Effector memory CD8-positive, alpha-beta T cell (primary cell): ENCODE measurements at regions not wholly inside any gene's neighbourhood (a gene's known extent, or its start where the extent isn't known, plus 50 kb on each side); places are given as distances from the start of the nearest gene placed in this dataset.
"Not testable (repeated sequence)": the region's sequence is repeated elsewhere in the genome, so short reads cannot be mapped to it uniquely, and the experiment has no call there.

ENCODE experiments used
- ATAC-seq: fragments of 150-1000 bp; cut with Tn5 transposase; replicated peaks from 2 replicates; pipeline ENCODE4 v1.10.0; 2021; ENCODE audit warnings: mild to moderate bottlenecking, moderate library complexity
- DNase-seq, 3 experiments: peaks; one replicate each; pipeline ENCODE4 v3.0.0; 2021
- H3K27ac Mint-ChIP-seq, 2 donors: one replicate each; pipeline ENCODE4 v1.8.0; 2022; ENCODE audit warnings: mild to moderate bottlenecking in 2 of 2, mixed read lengths in 2 of 2, moderate library complexity in 2 of 2
- H3K27me3 Mint-ChIP-seq, 2 donors: one replicate each; pipeline ENCODE4 v1.8.0; 2022; ENCODE audit warnings: mixed read lengths in 2 of 2
- H3K36me3 Mint-ChIP-seq: one replicate; pipeline ENCODE4 v1.8.0; 2022; ENCODE audit warnings: mild to moderate bottlenecking, moderate library complexity, mixed read lengths; ENCODE audit not compliant: insufficient read depth
- H3K4me1 Mint-ChIP-seq, 2 donors: one replicate each; pipeline ENCODE4 v1.8.0; 2022; ENCODE audit warnings: low read depth in 2 of 2, mixed read lengths in 2 of 2
- H3K4me3 Mint-ChIP-seq, 2 donors: one replicate each; pipeline ENCODE4 v1.8.0; 2022; ENCODE audit warnings: mild to moderate bottlenecking in 2 of 2, mixed read lengths in 2 of 2, moderate library complexity in 2 of 2
- H3K9me3 Mint-ChIP-seq, 2 donors: one replicate each; pipeline ENCODE4 v1.8.0; 2022; ENCODE audit warnings: mixed read lengths in 2 of 2

DNA sequence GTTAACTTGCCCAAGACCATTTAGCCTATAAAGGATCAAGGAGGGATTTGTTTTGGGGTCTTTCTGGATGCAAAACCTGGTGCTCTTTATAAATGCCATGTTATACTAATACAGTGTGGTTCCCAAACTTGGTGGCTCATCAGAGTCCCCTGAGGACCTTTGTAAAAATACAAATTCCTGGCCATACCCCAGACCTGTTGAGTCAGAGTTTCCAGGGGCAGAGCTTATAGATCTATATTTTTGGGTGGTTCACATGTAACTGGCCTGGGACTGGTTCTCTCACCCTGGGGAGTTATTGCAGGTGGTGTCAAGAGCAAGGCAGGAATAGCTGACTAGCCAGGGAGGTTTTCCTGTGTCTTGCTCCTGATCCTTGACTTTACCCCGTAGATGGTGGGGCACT, 136.9 kb upstream of the HNRNPU start:
- H3K27ac Mint-ChIP-seq: no peak overlapping the region
- no peak for DNase-seq
- peaks cover 0 to 10% of the 10 kb centered on the region in 2 donors for H3K27me3 Mint-ChIP-seq
- no peaks in the 10 kb centered on the region for H3K4me1 Mint-ChIP-seq
- no peak for ATAC-seq
- no peaks in the 10 kb centered on the region for H3K36me3 Mint-ChIP-seq
- H3K9me3 Mint-ChIP-seq: no peaks in the 10 kb centered on the region
- H3K4me3 Mint-ChIP-seq: no peak overlapping the region

DNA sequence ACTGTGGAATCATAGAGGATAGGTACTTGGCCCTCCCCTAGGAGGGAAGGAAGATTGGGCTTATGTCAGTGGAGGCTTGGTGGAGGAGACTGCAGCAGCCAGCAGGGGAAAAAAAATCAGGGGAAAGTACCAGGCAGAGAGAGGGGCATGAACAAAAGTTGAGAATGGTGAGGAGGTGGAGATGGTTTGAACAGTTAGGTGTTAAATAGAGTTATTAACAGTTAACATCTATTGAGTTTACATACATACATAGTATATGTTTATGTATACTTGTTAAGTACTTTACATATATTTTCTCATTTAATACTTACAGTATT, 136.5 kb upstream of the HNRNPU start:
- Mint-ChIP-seq H3K9me3 (no peaks in the 10 kb centered on the region), H3K27me3 (peaks cover 0 to 10% of the 10 kb centered on the region in 2 donors), H3K4me1 (no peaks in the 10 kb centered on the region), H3K36me3 (no peaks in the 10 kb centered on the region), H3K27ac (no peak overlapping the region), H3K4me3 (no peak overlapping the region)
- ATAC-seq (no peak), DNase-seq (no peak)

DNA sequence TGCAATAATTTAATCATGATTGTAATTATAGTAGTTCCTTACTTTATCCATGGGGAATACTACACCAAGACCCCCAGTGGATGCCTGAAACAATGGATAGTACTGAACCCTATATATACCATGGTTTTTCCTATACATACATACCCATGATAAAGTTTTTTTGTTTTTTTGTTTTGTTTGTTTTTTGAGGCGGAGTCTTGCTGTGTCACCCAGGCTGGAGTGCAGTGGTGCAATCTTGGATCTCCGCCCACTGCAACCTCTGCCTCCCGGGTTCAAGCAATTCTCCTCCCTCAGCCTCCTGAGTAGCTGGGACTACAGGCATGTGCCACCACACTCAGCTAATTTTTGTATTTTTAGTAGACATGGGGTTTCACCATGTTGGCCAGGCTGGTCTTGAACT, 135.3 kb upstream of the HNRNPU start:
- not testable (repeated sequence) for DNase-seq

DNA sequence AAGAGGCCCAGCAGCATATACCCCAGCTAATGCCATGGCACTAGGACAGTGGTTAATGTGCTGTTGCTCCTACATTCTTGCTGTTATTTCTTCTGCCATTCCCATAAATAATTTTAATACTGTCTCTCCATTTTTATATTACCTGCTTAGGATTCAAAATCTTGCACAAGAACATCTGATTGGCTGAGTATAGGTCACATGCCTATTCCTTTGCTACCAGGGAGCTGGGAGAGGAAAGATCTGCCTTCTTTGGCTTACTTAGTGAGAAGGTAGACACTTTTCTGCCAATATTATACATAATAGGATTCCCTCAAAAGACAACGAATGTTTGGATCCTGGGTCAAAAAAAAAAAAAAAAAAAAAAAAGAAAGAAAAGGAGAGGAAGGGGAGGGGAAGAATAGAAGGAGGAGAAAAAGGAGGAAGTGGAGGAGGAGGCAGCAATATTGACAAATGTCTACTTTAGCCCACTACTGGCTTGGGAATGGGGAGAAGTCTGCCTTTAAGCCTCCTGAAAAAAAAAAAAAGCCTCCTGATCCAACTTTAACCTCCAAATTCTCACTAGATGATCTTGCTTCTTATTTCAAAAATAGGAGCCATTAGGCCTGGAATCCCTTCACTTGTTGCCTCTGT, 134.5 kb upstream of the HNRNPU start:
- no peak for ATAC-seq
- Mint-ChIP-seq H3K27ac (no peak overlapping the region), H3K4me1 (no peaks in the 10 kb centered on the region), H3K27me3 (peaks cover 0 to 10% of the 10 kb centered on the region in 2 donors), H3K36me3 (no peaks in the 10 kb centered on the region), H3K9me3 (no peaks in the 10 kb centered on the region), H3K4me3 (no peak overlapping the region)
- DNase-seq: no peak

More for the DNA sequence above, 135.3 kb upstream of the HNRNPU start:
- H3K36me3 Mint-ChIP-seq, H3K4me1 Mint-ChIP-seq, H3K27me3 Mint-ChIP-seq, H3K27ac Mint-ChIP-seq, H3K9me3 Mint-ChIP-seq, ATAC-seq, H3K4me3 Mint-ChIP-seq: not testable (repeated sequence)

DNA sequence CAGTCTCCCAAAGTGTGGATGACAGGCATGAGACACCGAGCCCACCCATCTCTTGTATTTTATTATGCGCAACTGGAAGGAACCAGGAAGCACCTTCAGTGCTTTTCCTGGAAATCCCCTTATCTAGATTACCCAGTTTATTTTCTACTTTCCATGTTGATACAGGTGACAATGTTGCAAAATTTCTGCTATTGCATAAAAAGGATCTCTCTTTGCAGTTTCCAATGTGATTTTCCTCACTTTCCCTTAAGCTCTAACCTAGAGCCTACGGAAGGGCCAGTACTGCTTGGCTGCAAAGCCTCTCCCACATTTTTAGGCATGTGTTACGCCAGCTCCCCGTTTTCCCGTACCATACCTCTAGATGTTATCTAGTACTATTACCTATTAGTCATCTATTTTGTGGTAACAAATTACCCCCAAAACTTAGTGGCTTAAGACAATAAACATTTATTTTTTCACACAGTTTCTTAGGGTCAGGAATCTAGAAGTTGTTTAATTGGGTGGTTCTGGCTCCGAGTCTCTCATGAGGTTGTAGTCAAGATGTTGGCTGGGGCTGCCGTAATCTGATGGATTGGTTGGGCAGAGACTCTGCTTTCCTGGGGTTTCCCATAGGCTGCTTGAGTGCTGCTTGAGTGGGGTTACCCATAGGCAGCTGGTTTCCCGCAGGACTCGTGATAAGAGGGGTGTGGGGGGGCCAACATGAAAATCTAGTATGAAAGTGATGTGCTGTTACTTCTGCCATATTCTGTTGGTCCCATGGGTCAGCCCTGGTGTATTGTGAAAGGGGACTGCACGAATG, 131.5 kb upstream of the HNRNPU start:
- DNase-seq (no peak), ATAC-seq (no peak)
- Mint-ChIP-seq H3K4me1 (no peaks in the 10 kb centered on the region), H3K4me3 (no peak overlapping the region), H3K27me3 (peaks cover 0 to 10% of the 10 kb centered on the region in 2 donors), H3K36me3 (no peaks in the 10 kb centered on the region), H3K27ac (no peak overlapping the region), H3K9me3 (no peaks in the 10 kb centered on the region)

DNA sequence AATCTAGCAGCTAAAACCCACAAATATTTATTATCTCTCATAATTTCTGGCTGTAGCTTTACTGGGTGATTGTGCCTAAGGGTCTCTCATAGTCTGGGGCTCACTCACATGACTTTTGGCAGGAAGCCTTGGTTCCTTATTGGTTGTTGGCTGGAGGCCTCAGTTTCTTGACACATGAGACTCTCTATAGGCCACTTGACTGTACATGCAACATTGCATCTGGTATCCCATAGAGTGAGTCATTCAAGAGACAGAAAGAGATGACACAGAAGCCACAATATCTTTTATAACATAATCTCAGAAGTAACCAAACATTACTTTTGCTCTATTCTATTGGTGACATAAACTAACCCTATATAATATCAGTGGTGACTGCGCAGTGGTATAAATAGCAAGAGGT, 128.5 kb upstream of the HNRNPU start:
- no peak for ATAC-seq
- no peak for DNase-seq
- H3K27ac Mint-ChIP-seq: no peak overlapping the region
- no peaks in the 10 kb centered on the region for H3K4me1 Mint-ChIP-seq
- H3K4me3 Mint-ChIP-seq: no peak overlapping the region
- no peaks in the 10 kb centered on the region for H3K9me3 Mint-ChIP-seq
- H3K27me3 Mint-ChIP-seq: peaks cover 0 to 4% of the 10 kb centered on the region in 2 donors
- H3K36me3 Mint-ChIP-seq: no peaks in the 10 kb centered on the region

DNA sequence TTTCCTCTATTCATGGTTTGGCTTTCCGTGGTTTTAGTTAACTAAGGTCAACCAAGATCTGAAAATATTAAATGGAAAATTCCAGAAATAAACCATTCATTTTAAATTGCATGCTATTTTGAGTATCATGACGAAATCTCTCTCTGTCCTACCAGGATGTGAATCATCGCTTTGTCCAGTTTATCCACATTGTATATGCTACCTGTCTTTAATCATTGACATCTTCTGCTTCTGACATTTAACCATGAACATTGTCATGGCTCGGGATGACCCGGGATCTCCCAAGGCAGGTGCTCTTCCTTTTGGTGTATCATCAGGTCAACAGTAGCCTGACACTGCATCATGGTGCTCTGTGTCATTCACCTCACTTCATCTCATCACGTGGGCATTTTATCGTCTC, 125.5 kb upstream of the HNRNPU start:
- no peaks in the 10 kb centered on the region for H3K27me3 Mint-ChIP-seq
- ATAC-seq (no peak), DNase-seq (no peak)
- no peaks in the 10 kb centered on the region for H3K9me3 Mint-ChIP-seq
- no peak overlapping the region for H3K4me3 Mint-ChIP-seq
- H3K4me1 Mint-ChIP-seq: no peaks in the 10 kb centered on the region
- H3K27ac Mint-ChIP-seq: no peak overlapping the region
- H3K36me3 Mint-ChIP-seq: no peaks in the 10 kb centered on the region

DNA sequence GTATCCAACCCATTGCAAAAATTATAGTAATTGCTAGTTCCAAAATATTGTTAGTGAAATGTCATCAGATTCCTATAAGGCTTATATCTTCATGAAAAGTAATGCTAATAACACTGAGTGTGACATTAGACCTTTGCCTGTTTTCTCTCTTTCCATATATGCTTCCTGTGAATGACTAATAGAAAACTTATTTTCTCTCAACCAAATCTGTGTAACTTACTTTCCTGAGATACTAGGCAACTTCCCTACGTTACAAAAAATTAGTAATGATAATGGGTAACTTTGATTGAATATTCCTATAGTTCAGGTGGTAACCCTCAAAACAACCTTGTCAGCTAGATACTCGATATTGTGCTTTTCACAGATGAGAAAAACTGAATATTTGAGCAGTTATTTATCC, 124.2 kb upstream of the HNRNPU start:
- ATAC-seq: no peak
- no peak for DNase-seq
- Mint-ChIP-seq H3K4me3 (no peak overlapping the region), H3K27me3 (no peaks in the 10 kb centered on the region), H3K27ac (no peak overlapping the region), H3K4me1 (no peaks in the 10 kb centered on the region), H3K9me3 (no peaks in the 10 kb centered on the region), H3K36me3 (no peaks in the 10 kb centered on the region)

DNA sequence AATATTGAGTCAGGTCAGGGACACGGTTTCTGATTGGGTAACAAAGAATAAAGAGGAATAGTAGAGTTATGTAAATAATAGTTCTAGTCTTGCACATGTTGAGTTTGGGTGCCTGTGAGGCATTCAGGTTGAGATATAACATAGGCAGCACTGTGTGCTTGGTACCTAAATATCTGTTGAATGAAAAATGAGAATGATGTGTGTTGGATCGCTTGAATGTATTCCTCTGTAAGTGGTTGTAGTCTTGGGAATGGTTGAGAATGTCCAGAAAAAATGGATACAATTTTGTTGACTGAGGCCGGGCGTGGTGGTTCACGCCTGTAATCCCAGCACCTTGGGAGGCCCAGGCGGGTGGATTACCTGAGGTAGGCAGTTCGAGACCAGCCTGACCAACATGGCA, 116.3 kb upstream of the HNRNPU start:
- ATAC-seq: no peak
- H3K27ac Mint-ChIP-seq: no peak overlapping the region
- no peaks in the 10 kb centered on the region for H3K4me1 Mint-ChIP-seq
- DNase-seq: no peak
- no peaks in the 10 kb centered on the region for H3K9me3 Mint-ChIP-seq
- no peak overlapping the region for H3K4me3 Mint-ChIP-seq
- no peaks in the 10 kb centered on the region for H3K27me3 Mint-ChIP-seq
- no peaks in the 10 kb centered on the region for H3K36me3 Mint-ChIP-seq

DNA sequence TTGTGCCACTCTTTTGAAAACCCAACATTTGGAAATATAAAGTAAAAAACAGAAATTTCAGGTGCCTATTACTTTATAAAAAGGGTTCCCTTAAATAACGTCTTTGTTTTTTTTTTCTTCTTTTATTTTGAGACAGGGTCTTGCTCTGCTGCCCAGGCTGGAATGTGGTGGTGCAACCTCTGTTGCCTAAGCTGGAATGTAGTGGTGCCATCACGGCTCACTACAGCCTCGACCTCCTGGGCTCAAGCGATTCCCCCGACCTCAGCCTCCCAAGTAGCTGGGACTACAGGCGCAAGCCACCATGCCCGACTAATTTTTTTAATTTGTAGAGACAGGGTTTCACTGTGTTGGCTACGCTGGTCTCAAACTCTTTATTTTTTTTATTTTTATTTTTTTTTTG, 110.2 kb upstream of the HNRNPU start:
- Mint-ChIP-seq H3K27ac (no peak overlapping the region), H3K4me1 (peaks cover 5 to 7% of the 10 kb centered on the region in 2 donors), H3K9me3 (no peaks in the 10 kb centered on the region), H3K27me3 (no peaks in the 10 kb centered on the region), H3K36me3 (peaks cover 31% of the 10 kb centered on the region), H3K4me3 (no peak overlapping the region)
- DNase-seq: no peak
- no peak for ATAC-seq

DNA sequence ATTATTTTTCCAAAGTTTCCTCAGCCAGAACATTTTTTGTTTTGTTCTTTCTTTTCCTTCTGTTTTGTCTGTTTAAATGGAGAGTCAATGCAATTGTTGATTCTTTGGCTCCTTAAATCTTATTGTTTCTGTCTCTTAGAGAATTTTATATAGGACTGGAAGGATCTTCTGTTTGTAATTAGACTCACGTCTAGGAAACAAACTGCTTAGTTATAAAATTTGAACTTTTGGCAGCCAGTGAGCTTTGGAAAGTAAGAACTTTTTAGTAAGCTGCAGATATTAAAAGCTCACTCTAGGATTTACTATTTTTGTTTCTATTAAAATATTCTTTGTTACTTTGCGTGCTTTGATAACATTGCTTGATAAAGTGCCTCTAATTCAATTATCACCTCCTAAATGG, 109.8 kb upstream of the HNRNPU start:
- H3K4me3 Mint-ChIP-seq: no peak overlapping the region
- H3K4me1 Mint-ChIP-seq: peaks cover 6 to 11% of the 10 kb centered on the region in 2 donors
- H3K27ac Mint-ChIP-seq: no peak overlapping the region
- H3K27me3 Mint-ChIP-seq: no peaks in the 10 kb centered on the region
- ATAC-seq (no peak), DNase-seq (no peak)
- peaks cover 36% of the 10 kb centered on the region for H3K36me3 Mint-ChIP-seq
- H3K9me3 Mint-ChIP-seq: no peaks in the 10 kb centered on the region

DNA sequence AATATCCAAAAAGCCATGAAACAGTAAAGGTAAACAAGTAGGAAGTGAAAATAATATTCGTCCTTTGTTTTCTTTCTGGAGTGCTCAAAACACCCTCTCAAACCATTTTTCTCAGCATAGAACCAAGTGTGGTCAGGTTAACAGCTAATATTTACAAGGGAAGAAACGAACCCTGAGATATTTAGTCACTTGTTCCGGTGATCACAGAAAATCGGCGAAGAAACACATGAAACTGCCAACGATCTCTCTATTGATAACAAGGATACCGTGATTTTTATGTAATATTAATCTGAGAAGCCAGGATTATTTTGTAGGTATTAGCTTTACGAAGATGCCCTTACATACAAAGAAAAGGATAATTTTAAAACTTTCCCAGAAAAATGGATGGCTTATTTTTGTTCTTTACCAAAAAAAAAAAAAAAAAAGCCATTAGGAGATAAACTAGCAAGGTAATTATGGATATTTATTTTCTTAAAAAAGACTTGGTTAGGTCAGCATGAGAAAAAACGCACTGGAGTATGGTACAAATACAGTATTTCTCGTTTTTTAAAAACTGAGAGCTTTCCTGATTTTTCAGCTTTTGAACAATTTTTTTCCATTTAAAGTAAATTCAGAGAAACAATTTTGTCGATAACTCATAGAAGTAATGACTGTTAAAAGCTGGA, 107.3 kb upstream of the HNRNPU start:
- Mint-ChIP-seq H3K27ac (peak overlapping the region; percentile 100), H3K9me3 (no peaks in the 10 kb centered on the region)
- no peak for ATAC-seq

DNA sequence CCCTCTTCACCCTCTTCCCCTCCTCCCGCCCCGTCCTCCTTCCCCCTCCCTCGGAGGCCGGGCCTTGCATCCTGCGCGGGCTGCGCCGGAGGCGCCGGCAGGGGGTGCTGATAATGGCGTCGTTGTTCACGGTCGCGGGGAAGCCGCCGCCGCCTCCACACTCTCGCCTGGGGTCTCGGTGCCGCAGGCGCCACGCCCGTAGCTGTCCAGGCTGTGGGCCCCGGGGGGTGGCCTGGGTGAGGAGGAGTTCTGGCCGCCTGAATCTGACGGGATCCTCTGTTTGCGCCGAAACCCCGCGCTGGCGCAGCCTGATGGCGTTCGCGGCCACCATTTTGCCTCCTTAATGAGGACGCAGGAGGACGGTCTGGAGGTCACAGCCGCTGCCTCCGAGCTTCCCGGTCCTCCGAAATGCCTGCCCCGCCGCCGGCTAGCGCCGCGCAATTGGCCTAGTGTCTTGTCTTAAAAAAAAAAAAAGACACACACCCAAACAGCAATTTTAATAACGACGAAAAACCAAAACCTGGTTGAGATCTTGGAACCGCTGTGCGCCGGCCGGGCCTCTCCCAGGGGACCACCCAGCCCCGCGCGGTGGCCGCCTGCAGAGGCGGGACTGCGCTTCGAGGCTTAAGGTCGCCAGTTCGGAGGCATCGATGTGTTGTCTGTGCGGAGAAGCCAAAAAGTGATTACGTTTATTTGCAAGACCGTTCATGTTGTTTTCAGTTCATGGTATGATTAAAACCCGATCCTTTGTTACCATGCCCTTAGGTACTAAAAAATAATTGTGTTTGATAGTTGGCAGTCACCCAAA, 106.6 kb upstream of the HNRNPU start:
- DNase-seq (peak; percentile 87 to 95 (median 88)), ATAC-seq (peak; percentile 71)
- peaks cover 9 to 12% of the 10 kb centered on the region in 2 donors for H3K4me1 Mint-ChIP-seq
- no peaks in the 10 kb centered on the region for H3K27me3 Mint-ChIP-seq
- no peaks in the 10 kb centered on the region for H3K9me3 Mint-ChIP-seq
- peaks cover 38% of the 10 kb centered on the region for H3K36me3 Mint-ChIP-seq
- peak overlapping the region; percentile 95 for H3K4me3 Mint-ChIP-seq
- H3K27ac Mint-ChIP-seq: peak overlapping the region; percentile 100

More for the DNA sequence above, 107.3 kb upstream of the HNRNPU start:
- Mint-ChIP-seq H3K4me1 (peaks cover 9 to 12% of the 10 kb centered on the region in 2 donors), H3K4me3 (peak overlapping the region; percentile 95), H3K36me3 (peaks cover 38% of the 10 kb centered on the region), H3K27me3 (no peaks in the 10 kb centered on the region)
- peak in 1 of 3 experiments; percentile 10 for DNase-seq
